ENCODE measurements at regions not wholly inside any gene's neighbourhood (a gene's known extent, or its start where the extent isn't known, plus 50 kb on each side); places are given as distances from the start of the nearest gene placed in this dataset.

- no peaks in the 10 kb centered on the region for H3K27me3 ChIP-seq (ENCODE audit: low read depth, low read length)
- no peak overlapping the region for H3K27ac ChIP-seq (ENCODE audit: low read length)
These were observed 549.4 kb upstream of the ATP2B1 start for GRCh38 chr12:90257927-90258624.

GRCh38 chr12:90254796-90255195 is 546.2 kb upstream of the ATP2B1 start:
- Histone ChIP-seq H3K27ac (ENCODE audit: low read length) (no peak overlapping the region), H3K27me3 (ENCODE audit: low read depth, low read length) (no peaks in the 10 kb centered on the region), H3K4me3 (ENCODE audit: low read depth in 1 of 2, low read length in 2 of 2) (no peak overlapping the region), H3K4me1 (ENCODE audit: control insufficient read depth in 1 of 2, insufficient read depth in 2 of 2, low read length in 2 of 2) (peaks cover 0 to 5% of the 10 kb centered on the region in 2 donors), H3K36me3 (ENCODE audit: control insufficient read depth in 1 of 2, insufficient read depth in 2 of 2, low read length in 2 of 2) (no peaks in the 10 kb centered on the region), H3K9me3 (ENCODE audit: control insufficient read depth in 1 of 2, low read length in 2 of 2) (no peaks in the 10 kb centered on the region)

More at GRCh38 chr12:90257927-90258624, 549.4 kb upstream of the ATP2B1 start:
- Histone ChIP-seq H3K36me3 (ENCODE audit: control insufficient read depth in 1 of 2, insufficient read depth in 2 of 2, low read length in 2 of 2) (no peaks in the 10 kb centered on the region), H3K4me3 (ENCODE audit: low read depth in 1 of 2, low read length in 2 of 2) (no peak overlapping the region), H3K4me1 (ENCODE audit: control insufficient read depth in 1 of 2, insufficient read depth in 2 of 2, low read length in 2 of 2) (peaks cover 0 to 5% of the 10 kb centered on the region in 2 donors), H3K9me3 (ENCODE audit: control insufficient read depth in 1 of 2, low read length in 2 of 2) (no peaks in the 10 kb centered on the region)

- Histone ChIP-seq H3K36me3 (ENCODE audit: control insufficient read depth in 1 of 2, insufficient read depth in 2 of 2, low read length in 2 of 2) (no peaks in the 10 kb centered on the region), H3K27me3 (ENCODE audit: low read depth, low read length) (no peaks in the 10 kb centered on the region), H3K27ac (ENCODE audit: low read length) (no peak overlapping the region), H3K4me3 (ENCODE audit: low read depth in 1 of 2, low read length in 2 of 2) (no peak overlapping the region), H3K9me3 (ENCODE audit: control insufficient read depth in 1 of 2, low read length in 2 of 2) (no peaks in the 10 kb centered on the region), H3K4me1 (ENCODE audit: control insufficient read depth in 1 of 2, insufficient read depth in 2 of 2, low read length in 2 of 2) (peaks cover 0 to 5% of the 10 kb centered on the region in 2 donors)
These were observed 545.1 kb upstream of the ATP2B1 start for GRCh38 chr12:90253674-90254181.

DNA sequence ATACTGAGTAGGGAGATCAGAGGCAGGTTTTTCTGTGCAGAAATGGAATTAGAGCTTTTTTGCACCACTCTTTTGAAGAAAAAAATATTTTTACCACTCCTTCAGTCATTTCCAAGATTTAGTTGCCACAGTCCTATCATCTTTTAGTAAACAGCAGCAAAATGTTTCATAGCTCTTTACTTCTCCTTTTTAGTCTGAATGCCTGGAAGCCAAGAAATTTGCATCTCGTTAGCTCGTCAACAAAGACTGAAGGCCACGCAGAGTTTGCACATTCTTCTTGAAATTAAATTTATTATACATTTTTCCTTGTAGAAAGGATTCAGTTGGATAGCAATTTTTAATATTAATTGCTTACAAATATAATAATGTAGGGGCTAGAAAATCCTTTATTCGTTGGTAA is 544.5 kb upstream of the ATP2B1 start:
- Histone ChIP-seq H3K4me1 (ENCODE audit: control insufficient read depth in 1 of 2, insufficient read depth in 2 of 2, low read length in 2 of 2) (peaks cover 0 to 5% of the 10 kb centered on the region in 2 donors), H3K27ac (ENCODE audit: low read length) (no peak overlapping the region), H3K4me3 (ENCODE audit: low read depth in 1 of 2, low read length in 2 of 2) (no peak overlapping the region), H3K36me3 (ENCODE audit: control insufficient read depth in 1 of 2, insufficient read depth in 2 of 2, low read length in 2 of 2) (no peaks in the 10 kb centered on the region), H3K9me3 (ENCODE audit: control insufficient read depth in 1 of 2, low read length in 2 of 2) (no peaks in the 10 kb centered on the region), H3K27me3 (ENCODE audit: low read depth, low read length) (no peaks in the 10 kb centered on the region)

GRCh38 chr12:90250766-90251165 is 542.1 kb upstream of the ATP2B1 start:
- Histone ChIP-seq H3K36me3 (ENCODE audit: control insufficient read depth in 1 of 2, insufficient read depth in 2 of 2, low read length in 2 of 2) (no peaks in the 10 kb centered on the region), H3K27me3 (ENCODE audit: low read depth, low read length) (no peaks in the 10 kb centered on the region), H3K27ac (ENCODE audit: low read length) (no peak overlapping the region), H3K4me3 (ENCODE audit: low read depth in 1 of 2, low read length in 2 of 2) (no peak overlapping the region), H3K4me1 (ENCODE audit: control insufficient read depth in 1 of 2, insufficient read depth in 2 of 2, low read length in 2 of 2) (peaks cover 0 to 5% of the 10 kb centered on the region in 2 donors), H3K9me3 (ENCODE audit: control insufficient read depth in 1 of 2, low read length in 2 of 2) (no peaks in the 10 kb centered on the region)

DNA sequence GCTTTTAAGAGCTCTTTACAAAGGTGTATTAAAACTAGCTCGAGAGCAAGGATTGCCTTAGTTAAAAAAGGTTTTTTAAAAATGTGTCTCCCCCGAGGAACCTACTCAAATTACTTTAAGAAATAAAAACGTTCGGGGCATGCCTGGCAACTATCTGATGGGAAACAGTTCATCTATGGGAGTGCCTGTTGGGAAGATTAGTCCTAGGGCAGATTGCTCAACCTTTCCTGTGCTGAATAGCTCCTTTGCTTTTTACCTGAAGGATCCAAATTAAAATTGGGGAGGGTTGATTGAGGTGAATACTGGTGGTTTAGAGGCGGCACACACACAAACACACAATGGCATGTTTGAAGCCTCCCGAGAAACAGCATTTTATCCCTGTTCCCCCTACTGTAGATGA is 541.4 kb upstream of the ATP2B1 start:
- H3K27ac ChIP-seq (ENCODE audit: low read length), result no peak overlapping the region
- no peaks in the 10 kb centered on the region for H3K9me3 ChIP-seq (ENCODE audit: control insufficient read depth in 1 of 2, low read length in 2 of 2)
- peaks cover 0 to 5% of the 10 kb centered on the region in 2 donors for H3K4me1 ChIP-seq (ENCODE audit: control insufficient read depth in 1 of 2, insufficient read depth in 2 of 2, low read length in 2 of 2)
- H3K36me3 ChIP-seq (ENCODE audit: control insufficient read depth in 1 of 2, insufficient read depth in 2 of 2, low read length in 2 of 2), result no peaks in the 10 kb centered on the region
- H3K27me3 ChIP-seq (ENCODE audit: low read depth, low read length), result no peaks in the 10 kb centered on the region
- no peak overlapping the region for H3K4me3 ChIP-seq (ENCODE audit: low read depth in 1 of 2, low read length in 2 of 2)

DNA sequence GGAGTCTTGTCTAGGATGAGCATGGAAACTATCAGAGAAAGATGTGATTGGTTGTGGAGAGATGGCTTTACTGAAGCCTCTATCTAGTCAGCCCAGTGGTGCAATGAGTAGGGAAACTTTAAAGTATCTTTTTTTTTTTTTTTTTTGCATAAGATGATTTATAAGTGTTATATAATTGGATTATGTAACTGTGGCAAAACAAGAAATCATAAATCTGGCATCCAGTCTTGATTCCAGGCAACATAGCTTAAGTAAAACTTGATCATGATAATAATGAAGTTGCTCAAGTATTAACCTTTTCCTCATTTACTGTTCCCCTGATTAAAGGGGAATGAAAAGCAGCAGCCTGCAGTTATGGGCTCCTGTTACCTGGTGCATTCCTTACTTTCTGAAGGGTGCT is 538.0 kb upstream of the ATP2B1 start:
- H3K27me3 ChIP-seq (ENCODE audit: low read depth, low read length), result no peaks in the 10 kb centered on the region
- H3K27ac ChIP-seq (ENCODE audit: low read length), result no peak overlapping the region
- no peaks in the 10 kb centered on the region for H3K4me1 ChIP-seq (ENCODE audit: control insufficient read depth in 1 of 2, insufficient read depth in 2 of 2, low read length in 2 of 2)
- H3K4me3 ChIP-seq (ENCODE audit: low read depth in 1 of 2, low read length in 2 of 2), result no peak overlapping the region
- H3K36me3 ChIP-seq (ENCODE audit: control insufficient read depth in 1 of 2, insufficient read depth in 2 of 2, low read length in 2 of 2), result no peaks in the 10 kb centered on the region
- no peaks in the 10 kb centered on the region for H3K9me3 ChIP-seq (ENCODE audit: control insufficient read depth in 1 of 2, low read length in 2 of 2)

GRCh38 chr12:90245391-90245790 is 536.8 kb upstream of the ATP2B1 start:
- Histone ChIP-seq H3K9me3 (ENCODE audit: control insufficient read depth in 1 of 2, low read length in 2 of 2) (no peaks in the 10 kb centered on the region), H3K4me1 (ENCODE audit: control insufficient read depth in 1 of 2, insufficient read depth in 2 of 2, low read length in 2 of 2) (no peaks in the 10 kb centered on the region), H3K4me3 (ENCODE audit: low read depth in 1 of 2, low read length in 2 of 2) (no peak overlapping the region), H3K27ac (ENCODE audit: low read length) (no peak overlapping the region), H3K27me3 (ENCODE audit: low read depth, low read length) (no peaks in the 10 kb centered on the region), H3K36me3 (ENCODE audit: control insufficient read depth in 1 of 2, insufficient read depth in 2 of 2, low read length in 2 of 2) (no peaks in the 10 kb centered on the region)

DNA sequence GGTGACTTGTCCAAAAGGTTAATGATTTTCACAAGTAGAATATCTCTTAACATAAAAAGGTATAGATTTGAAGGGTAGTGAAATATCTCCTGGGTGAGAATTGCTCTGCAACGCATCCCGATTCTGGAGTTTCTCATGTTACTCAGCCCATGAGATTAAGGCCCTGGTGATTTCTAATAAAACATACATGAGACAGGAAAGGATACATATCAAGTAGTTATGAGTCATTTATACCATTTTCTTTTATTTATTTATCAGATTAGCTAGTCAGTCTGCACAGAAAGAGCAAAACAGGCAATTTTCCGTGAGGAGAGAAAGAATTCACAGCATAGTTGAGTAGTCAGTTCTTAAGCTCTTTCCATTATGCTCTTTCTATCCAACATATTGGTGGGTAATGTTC is 535.6 kb upstream of the ATP2B1 start:
- no peaks in the 10 kb centered on the region for H3K9me3 ChIP-seq (ENCODE audit: control insufficient read depth in 1 of 2, low read length in 2 of 2)
- no peak overlapping the region for H3K27ac ChIP-seq (ENCODE audit: low read length)
- H3K4me3 ChIP-seq (ENCODE audit: low read depth in 1 of 2, low read length in 2 of 2), result no peak overlapping the region
- no peaks in the 10 kb centered on the region for H3K27me3 ChIP-seq (ENCODE audit: low read depth, low read length)
- no peaks in the 10 kb centered on the region for H3K4me1 ChIP-seq (ENCODE audit: control insufficient read depth in 1 of 2, insufficient read depth in 2 of 2, low read length in 2 of 2)
- H3K36me3 ChIP-seq (ENCODE audit: control insufficient read depth in 1 of 2, insufficient read depth in 2 of 2, low read length in 2 of 2), result no peaks in the 10 kb centered on the region

DNA sequence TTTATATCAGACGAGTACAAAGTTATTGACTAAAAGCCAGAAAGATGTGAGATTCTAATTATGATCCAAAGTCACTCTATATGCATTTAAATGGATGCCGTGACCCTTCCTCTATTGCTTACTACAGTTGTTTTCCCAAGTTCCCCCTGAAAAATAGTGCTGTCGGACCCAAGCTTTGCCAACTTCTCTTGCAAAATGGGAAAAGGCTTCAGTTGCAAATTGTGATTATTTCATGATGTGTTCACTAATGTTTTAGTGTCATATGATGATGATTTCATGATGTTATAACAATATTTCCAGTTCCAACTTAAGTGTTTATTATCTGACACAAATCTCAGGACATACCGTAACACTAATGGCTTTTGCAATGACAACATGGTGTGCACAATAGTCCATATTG is 534.6 kb upstream of the ATP2B1 start:
- Histone ChIP-seq H3K4me1 (ENCODE audit: control insufficient read depth in 1 of 2, insufficient read depth in 2 of 2, low read length in 2 of 2) (no peaks in the 10 kb centered on the region), H3K9me3 (ENCODE audit: control insufficient read depth in 1 of 2, low read length in 2 of 2) (no peaks in the 10 kb centered on the region), H3K4me3 (ENCODE audit: low read depth in 1 of 2, low read length in 2 of 2) (no peak overlapping the region), H3K27ac (ENCODE audit: low read length) (no peak overlapping the region), H3K36me3 (ENCODE audit: control insufficient read depth in 1 of 2, insufficient read depth in 2 of 2, low read length in 2 of 2) (no peaks in the 10 kb centered on the region), H3K27me3 (ENCODE audit: low read depth, low read length) (no peaks in the 10 kb centered on the region)

DNA sequence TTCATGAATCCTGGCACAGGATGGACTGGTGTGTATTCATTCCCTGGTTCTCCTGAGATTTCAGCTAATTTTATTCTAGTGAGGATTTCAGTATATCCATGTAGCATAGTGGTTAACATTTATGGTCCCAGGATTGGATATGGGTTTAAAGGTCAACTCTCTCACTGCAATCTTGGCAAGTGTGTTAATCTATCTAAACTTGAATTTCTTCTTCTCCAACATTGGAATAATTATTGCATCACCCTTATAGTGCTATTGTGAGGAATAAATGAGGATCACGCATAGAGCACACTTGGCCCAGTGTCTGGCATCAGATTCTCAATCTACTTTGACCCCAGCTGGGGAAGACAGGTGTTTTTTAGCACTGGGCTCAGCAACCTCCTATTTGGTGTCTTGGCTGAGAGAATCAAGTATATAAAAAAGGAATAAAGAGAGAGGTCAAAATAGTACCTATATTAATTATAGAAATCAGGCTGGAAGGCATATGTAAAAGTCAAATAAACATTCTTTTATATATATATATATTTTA is 531.2 kb upstream of the ATP2B1 start:
- no peaks in the 10 kb centered on the region for H3K36me3 ChIP-seq (ENCODE audit: control insufficient read depth in 1 of 2, insufficient read depth in 2 of 2, low read length in 2 of 2)
- no peaks in the 10 kb centered on the region for H3K9me3 ChIP-seq (ENCODE audit: control insufficient read depth in 1 of 2, low read length in 2 of 2)
- H3K4me3 ChIP-seq (ENCODE audit: low read depth in 1 of 2, low read length in 2 of 2), result no peak overlapping the region
- H3K27me3 ChIP-seq (ENCODE audit: low read depth, low read length), result no peaks in the 10 kb centered on the region
- H3K27ac ChIP-seq (ENCODE audit: low read length), result no peak overlapping the region
- no peaks in the 10 kb centered on the region for H3K4me1 ChIP-seq (ENCODE audit: control insufficient read depth in 1 of 2, insufficient read depth in 2 of 2, low read length in 2 of 2)

All from muscle layer of duodenum (tissue), 2 donors.